SK-N-SH (cell line): ENCODE measurements at regions not wholly inside any gene's neighbourhood (a gene's known extent, or its start where the extent isn't known, plus 50 kb on each side); places are given as distances from the start of the nearest gene placed in this dataset.
"Not testable (repeated sequence)": the region's sequence is repeated elsewhere in the genome, so short reads cannot be mapped to it uniquely, and the experiment has no call there.

Experiments used
- CTCF ChIA-PET: fragments of 300-600, 350-600 bp; formaldehyde crosslinking; extraction: SDS; loops from one replicate; lab custom pipeline; 2021; lab: Yijun Ruan, JAX
- POLR2A ChIA-PET: fragments of 350-600 bp; sonication (Branson Sonifier 250); formaldehyde crosslinking; extraction: SDS; loops from one replicate; lab custom pipeline; 2020; ENCODE audit warnings: antibody characterized with exemption, inconsistent platforms; lab: Yijun Ruan, JAX
- DNase-seq: peaks from one replicate; pipeline ENCODE4 v3.0.0; 2012
- H2AFZ ChIP-seq: fragments of 200-600 bp; sonication (generic); 2 replicates; pipeline ENCODE4 v1.8.1; 2016; ENCODE audit warnings: antibody characterized with exemption, mild to moderate bottlenecking, low read depth
- H3F3A ChIP-seq: fragments of 200-600 bp; sonication (generic); replicated peaks from 2 replicates; pipeline ENCODE3; 2016; ENCODE audit warnings: antibody characterized with exemption, mild to moderate bottlenecking; ENCODE audit not compliant: insufficient read depth
- H3K27ac ChIP-seq, 2 experiments: fragments of 200-500 bp in 1 of 2; fragments of 200-600 bp in 1 of 2; sonication (Bioruptor generic) in 1 of 2; sonication (generic), shearing (Covaris generic) in 1 of 2; 2 replicates each; pipeline versions ENCODE4 v1.5.1 to v1.6.1; 2014 to 2016; ENCODE audit warnings: low read depth in 2 of 2, inconsistent platforms in 1 of 2, low read length in 1 of 2, mild to moderate bottlenecking in 1 of 2, mixed read lengths in 1 of 2
- H3K27me3 ChIP-seq: fragments of 200-600 bp; sonication (generic), shearing (Covaris generic); 2 replicates; pipeline ENCODE4 v1.6.1; 2016; ENCODE audit warnings: mixed run types; ENCODE audit not compliant: insufficient read depth
- H3K36me3 ChIP-seq, 2 experiments: fragments of 200-500 bp in 1 of 2; fragments of 200-600 bp in 1 of 2; sonication (Bioruptor generic) in 1 of 2; sonication (generic) in 1 of 2; replicated peaks in 1 of 2; 2 replicates each; pipeline versions ENCODE3 to v1.5.1; 2014 to 2016; ENCODE audit warnings: low read length in 1 of 2, mild to moderate bottlenecking in 1 of 2; ENCODE audit not compliant: insufficient read depth in 2 of 2, control insufficient read depth in 1 of 2
- H3K4me1 ChIP-seq, 2 experiments: fragments of 200-500 bp in 1 of 2; fragments of 200-600 bp in 1 of 2; sonication (Bioruptor generic) in 1 of 2; sonication (generic), shearing (Covaris generic) in 1 of 2; 2 replicates each; pipeline versions ENCODE4 v1.5.1 to v1.6.1; 2014 to 2016; ENCODE audit warnings: low read depth in 1 of 2, low read length in 1 of 2, mixed run types in 1 of 2; ENCODE audit not compliant: insufficient read depth in 2 of 2, control insufficient read depth in 1 of 2
- H3K4me2 ChIP-seq: fragments of 200-600 bp; sonication (generic), shearing (Covaris generic); 2 replicates; pipeline ENCODE4 v1.6.1; 2017; ENCODE audit warnings: mixed run types
- H3K4me3 ChIP-seq, 2 experiments: fragments of 200-500 bp in 1 of 2; fragments of 200-600 bp in 1 of 2; sonication (Bioruptor generic) in 1 of 2; sonication (generic), shearing (Covaris generic) in 1 of 2; 2 replicates each; pipeline versions ENCODE4 v1.5.1 to v1.8.1; 2014 to 2016; ENCODE audit warnings: low read depth in 2 of 2, inconsistent platforms in 1 of 2, low read length in 1 of 2, mild to moderate bottlenecking in 1 of 2, mixed read lengths in 1 of 2, moderate library complexity in 1 of 2
- H3K79me2 ChIP-seq: fragments of 200-600 bp; sonication (generic); 2 replicates; pipeline ENCODE4 v1.8.1; 2017; ENCODE audit warnings: mild to moderate bottlenecking; ENCODE audit not compliant: insufficient read depth
- H3K9ac ChIP-seq: fragments of 200-600 bp; sonication (generic); 2 replicates; pipeline ENCODE4 v1.6.1; 2017; ENCODE audit warnings: mixed run types
- H3K9me2 ChIP-seq: fragments of 200-600 bp; sonication (generic); 2 replicates; pipeline ENCODE4 v1.6.1; 2017; ENCODE audit warnings: mixed run types
- H3K9me3 ChIP-seq: fragments of 200-600 bp; sonication (generic); 2 replicates; pipeline ENCODE4 v1.6.1; 2017; ENCODE audit warnings: mixed run types, mild to moderate bottlenecking, moderate library complexity
- H4K20me1 ChIP-seq: fragments of 200-600 bp; sonication (generic); 2 replicates; pipeline ENCODE4 v1.6.1; 2017; ENCODE audit warnings: mild to moderate bottlenecking, mixed run types; ENCODE audit not compliant: insufficient read depth
- MAX ChIP-seq: IDR thresholded peaks from 2 replicates; pipeline ENCODE4 v1.4.0; 2012; ENCODE audit warnings: low read depth
- MEF2A ChIP-seq: IDR thresholded peaks from 2 replicates; pipeline ENCODE4 v1.4.0; 2012; ENCODE audit warnings: low read depth, borderline replicate concordance
- MXI1 ChIP-seq: IDR thresholded peaks from 2 replicates; pipeline ENCODE4 v1.6.1; 2012; ENCODE audit warnings: mild to moderate bottlenecking, low read depth, low read length, improper control_type of control experiment
- RCOR1 ChIP-seq: fragments of 150-350 bp; IDR thresholded peaks from 2 replicates; pipeline ENCODE4 v1.6.1; 2017; ENCODE audit warnings: antibody characterized with exemption, low read length
- TAF1 ChIP-seq: IDR thresholded peaks from 2 replicates; pipeline ENCODE4 v1.6.1; 2012; ENCODE audit warnings: low read depth, mild to moderate bottlenecking, low read length, moderate library complexity, borderline replicate concordance
- YY1 ChIP-seq: IDR thresholded peaks from 2 replicates; pipeline ENCODE4 v1.4.0; 2012; ENCODE audit warnings: low read depth, mild to moderate bottlenecking
- WGBS: methylation state at CpG from one replicate; pipeline ENCODE4 v1.1.6; 2017; ENCODE audit warnings: low lambda C conversion rate; 5-methylcytosine and 5-hydroxymethylcytosine counted together
- TF ChIP-seq, protein P1 (sequence below): IDR thresholded peaks from 2 replicates; pipeline ENCODE4; 2012
- TF ChIP-seq, protein P2 (sequence below): IDR thresholded peaks from 2 replicates; pipeline ENCODE4 v1.4.0; 2012; ENCODE audit warnings: low read depth, borderline replicate concordance
- TF ChIP-seq, protein P3 (sequence below): IDR thresholded peaks from 2 replicates; pipeline ENCODE4 v1.6.1; 2012; ENCODE audit warnings: mild to moderate bottlenecking, low read depth, low read length, moderate library complexity

DNA sequence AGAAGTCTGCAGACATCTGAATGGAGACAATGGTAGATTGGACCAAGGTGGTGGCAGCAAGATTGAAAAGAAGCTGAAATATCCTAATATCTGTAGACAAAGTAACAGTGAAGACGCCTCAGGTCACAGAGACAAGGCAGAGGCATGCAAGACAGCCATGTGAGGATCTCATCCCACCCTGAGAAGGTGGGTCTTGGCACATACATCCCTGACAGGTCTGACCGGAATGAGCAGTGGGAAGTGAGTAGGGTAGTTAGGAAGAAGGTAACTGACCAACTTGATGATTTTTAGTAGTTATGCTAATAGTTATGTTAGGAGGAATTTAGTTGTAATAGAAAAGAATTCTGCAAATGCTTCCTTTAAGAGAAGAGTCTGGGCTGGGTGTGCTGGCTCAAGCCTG is 229.6 kb downstream of the NDUFS4 start (continued):
- TF ChIP-seq, protein P1, sequence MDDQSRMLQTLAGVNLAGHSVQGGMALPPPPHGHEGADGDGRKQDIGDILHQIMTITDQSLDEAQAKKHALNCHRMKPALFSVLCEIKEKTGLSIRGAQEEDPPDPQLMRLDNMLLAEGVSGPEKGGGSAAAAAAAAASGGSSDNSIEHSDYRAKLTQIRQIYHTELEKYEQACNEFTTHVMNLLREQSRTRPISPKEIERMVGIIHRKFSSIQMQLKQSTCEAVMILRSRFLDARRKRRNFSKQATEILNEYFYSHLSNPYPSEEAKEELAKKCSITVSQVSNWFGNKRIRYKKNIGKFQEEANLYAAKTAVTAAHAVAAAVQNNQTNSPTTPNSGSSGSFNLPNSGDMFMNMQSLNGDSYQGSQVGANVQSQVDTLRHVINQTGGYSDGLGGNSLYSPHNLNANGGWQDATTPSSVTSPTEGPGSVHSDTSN, result no peak
- no peak for TF ChIP-seq TAF1

- Histone ChIP-seq H3K4me2 (no peak overlapping the region), H3K27ac (no peak overlapping the region), H3K4me3 (no peak overlapping the region), H3K36me3 (no peaks in the 10 kb centered on the region), H3K79me2 (no peaks in the 10 kb centered on the region), H3K4me1 (no peaks in the 10 kb centered on the region), H2AFZ (no peak overlapping the region), H3K9ac (no peak overlapping the region), H3K9me2 (no peaks in the 10 kb centered on the region), H3K9me3 (no peaks in the 10 kb centered on the region), H3K27me3 (no peaks in the 10 kb centered on the region), H3F3A (no peaks in the 10 kb centered on the region), H4K20me1 (no peaks in the 10 kb centered on the region)
- TF ChIP-seq, protein P2, sequence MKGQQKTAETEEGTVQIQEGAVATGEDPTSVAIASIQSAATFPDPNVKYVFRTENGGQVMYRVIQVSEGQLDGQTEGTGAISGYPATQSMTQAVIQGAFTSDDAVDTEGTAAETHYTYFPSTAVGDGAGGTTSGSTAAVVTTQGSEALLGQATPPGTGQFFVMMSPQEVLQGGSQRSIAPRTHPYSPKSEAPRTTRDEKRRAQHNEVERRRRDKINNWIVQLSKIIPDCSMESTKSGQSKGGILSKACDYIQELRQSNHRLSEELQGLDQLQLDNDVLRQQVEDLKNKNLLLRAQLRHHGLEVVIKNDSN, result no peak
- TF ChIP-seq YY1 (no peak), TAF1 (no peak), MAX (no peak), RCOR1 (no peak), MXI1 (no peak), MEF2A (no peak)
- TF ChIP-seq, protein P1, result no peak
- TF ChIP-seq, protein P3, sequence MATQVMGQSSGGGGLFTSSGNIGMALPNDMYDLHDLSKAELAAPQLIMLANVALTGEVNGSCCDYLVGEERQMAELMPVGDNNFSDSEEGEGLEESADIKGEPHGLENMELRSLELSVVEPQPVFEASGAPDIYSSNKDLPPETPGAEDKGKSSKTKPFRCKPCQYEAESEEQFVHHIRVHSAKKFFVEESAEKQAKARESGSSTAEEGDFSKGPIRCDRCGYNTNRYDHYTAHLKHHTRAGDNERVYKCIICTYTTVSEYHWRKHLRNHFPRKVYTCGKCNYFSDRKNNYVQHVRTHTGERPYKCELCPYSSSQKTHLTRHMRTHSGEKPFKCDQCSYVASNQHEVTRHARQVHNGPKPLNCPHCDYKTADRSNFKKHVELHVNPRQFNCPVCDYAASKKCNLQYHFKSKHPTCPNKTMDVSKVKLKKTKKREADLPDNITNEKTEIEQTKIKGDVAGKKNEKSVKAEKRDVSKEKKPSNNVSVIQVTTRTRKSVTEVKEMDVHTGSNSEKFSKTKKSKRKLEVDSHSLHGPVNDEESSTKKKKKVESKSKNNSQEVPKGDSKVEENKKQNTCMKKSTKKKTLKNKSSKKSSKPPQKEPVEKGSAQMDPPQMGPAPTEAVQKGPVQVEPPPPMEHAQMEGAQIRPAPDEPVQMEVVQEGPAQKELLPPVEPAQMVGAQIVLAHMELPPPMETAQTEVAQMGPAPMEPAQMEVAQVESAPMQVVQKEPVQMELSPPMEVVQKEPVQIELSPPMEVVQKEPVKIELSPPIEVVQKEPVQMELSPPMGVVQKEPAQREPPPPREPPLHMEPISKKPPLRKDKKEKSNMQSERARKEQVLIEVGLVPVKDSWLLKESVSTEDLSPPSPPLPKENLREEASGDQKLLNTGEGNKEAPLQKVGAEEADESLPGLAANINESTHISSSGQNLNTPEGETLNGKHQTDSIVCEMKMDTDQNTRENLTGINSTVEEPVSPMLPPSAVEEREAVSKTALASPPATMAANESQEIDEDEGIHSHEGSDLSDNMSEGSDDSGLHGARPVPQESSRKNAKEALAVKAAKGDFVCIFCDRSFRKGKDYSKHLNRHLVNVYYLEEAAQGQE, result no peak
- ChIA-PET CTCF (no interaction called here), POLR2A (no interaction called here)
- WGBS, result 77% methylated on average over 2 of the region's 2 CpGs
- DNase-seq, result no peak
Observed at GRCh38 chr5:53792338-53792737, 231.9 kb downstream of the NDUFS4 start.

DNA sequence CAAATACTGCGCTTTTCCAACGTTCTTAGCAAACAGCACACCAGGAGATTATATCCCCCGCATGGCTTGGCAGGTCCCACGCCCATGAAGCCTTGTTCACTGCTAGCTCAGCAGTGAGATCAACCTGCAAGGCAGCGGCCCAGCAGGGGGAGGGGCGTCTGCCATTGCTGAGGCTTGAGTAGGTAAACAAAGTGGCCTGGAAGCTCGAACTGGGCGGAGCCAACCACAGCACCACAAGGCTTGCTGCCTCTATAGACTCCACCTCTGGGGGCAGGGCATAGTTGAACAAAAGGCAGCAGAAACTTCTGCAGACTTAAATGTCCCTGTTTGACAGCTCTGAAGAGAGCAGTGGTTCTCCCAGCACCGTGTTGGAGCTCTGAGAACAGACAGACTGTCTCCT is 239.2 kb downstream of the NDUFS4 start:
- H3K9me3 ChIP-seq, H3K4me1 ChIP-seq, H3K27me3 ChIP-seq, H3K79me2 ChIP-seq, H3K9me2 ChIP-seq, H3K4me2 ChIP-seq, H4K20me1 ChIP-seq, H3K9ac ChIP-seq, H3K27ac ChIP-seq, H3K36me3 ChIP-seq, H3F3A ChIP-seq, H3K4me3 ChIP-seq, H2AFZ ChIP-seq, DNase-seq, POLR2A ChIA-PET, CTCF ChIA-PET: not testable (repeated sequence)
- whole genome bisulfite sequencing, result 19% methylated on average over 8 of the region's 9 CpGs

- H3K9ac ChIP-seq, H3K4me1 ChIP-seq, H3K36me3 ChIP-seq, DNase-seq, H3K79me2 ChIP-seq, H4K20me1 ChIP-seq, H3F3A ChIP-seq, POLR2A ChIA-PET, H3K9me3 ChIP-seq, H3K27ac ChIP-seq, CTCF ChIA-PET, H3K4me2 ChIP-seq, H3K27me3 ChIP-seq, H3K9me2 ChIP-seq, H2AFZ ChIP-seq, H3K4me3 ChIP-seq: not testable (repeated sequence)
- WGBS, result 35% methylated on average over 4 of the region's 4 CpGs
Observed at GRCh38 chr5:53808392-53808791, 248.0 kb downstream of the NDUFS4 start.
